IMR-90 (cell line): ENCODE measurements at regions not wholly inside any gene's neighbourhood (a gene's known extent, or its start where the extent isn't known, plus 50 kb on each side); places are given as distances from the start of the nearest gene placed in this dataset.

Experiments used
- BHLHE40 ChIP-seq: fragments of 150-350 bp; IDR thresholded peaks from 2 replicates; pipeline ENCODE4 v1.6.1; 2016; ENCODE audit warnings: mild to moderate bottlenecking, low read depth, low read length
- CEBPB ChIP-seq: IDR thresholded peaks from 2 replicates; pipeline ENCODE4 v1.6.1; 2012; ENCODE audit warnings: low read depth, low read length, improper control_type of control experiment
- CTCF ChIP-seq: conservative IDR thresholded peaks from 2 replicates; pipeline ENCODE4 v1.5.1; 2012; ENCODE audit warnings: mild to moderate bottlenecking, low read depth, low read length, improper control_type of control experiment
- ELK1 ChIP-seq: fragments of 150-350 bp; IDR thresholded peaks from 2 replicates; pipeline ENCODE4 v1.6.1; 2016; ENCODE audit warnings: low read depth, mild to moderate bottlenecking, low read length, moderate library complexity, borderline replicate concordance
- MAFK ChIP-seq: IDR thresholded peaks from 2 replicates; pipeline ENCODE4 v1.6.1; 2012; ENCODE audit warnings: low read depth, low read length, improper control_type of control experiment
- MAZ ChIP-seq: IDR thresholded peaks from 2 replicates; pipeline ENCODE4 v1.6.1; 2012; ENCODE audit warnings: low read depth, mild to moderate bottlenecking, low read length, improper control_type of control experiment, moderate library complexity, borderline replicate concordance
- MXI1 ChIP-seq: IDR thresholded peaks from 2 replicates; pipeline ENCODE4 v1.6.1; 2012; ENCODE audit warnings: low read depth, mild to moderate bottlenecking, low read length, moderate library complexity, borderline replicate concordance
- POLR2A ChIP-seq: IDR thresholded peaks from 2 replicates; pipeline ENCODE4 v1.6.1; 2012; ENCODE audit warnings: mild to moderate bottlenecking, low read depth, low read length
- RAD21 ChIP-seq: IDR thresholded peaks from 2 replicates; pipeline ENCODE4 v1.6.1; 2012; ENCODE audit warnings: low read length, improper control_type of control experiment
- RFX5 ChIP-seq: IDR thresholded peaks from 2 replicates; pipeline ENCODE4 v1.8.0; 2012; ENCODE audit warnings: low read depth, mild to moderate bottlenecking, low read length, moderate library complexity
- SMC3 ChIP-seq: fragments of 150-350 bp; IDR thresholded peaks from 2 replicates; pipeline ENCODE4 v1.6.1; 2016; ENCODE audit warnings: low read depth, mild to moderate bottlenecking, antibody characterized with exemption, low read length, moderate library complexity

GRCh38 chr16:64403352-64403751 is 718.5 kb downstream of the CDH11 start:
- TF ChIP-seq CTCF = no peak
- TF ChIP-seq POLR2A = no peak
- no peak for TF ChIP-seq MAZ
- no peak for TF ChIP-seq RFX5
- no peak for TF ChIP-seq CEBPB
- TF ChIP-seq MAFK = no peak
- TF ChIP-seq BHLHE40 = no peak
- no peak for TF ChIP-seq MXI1
- no peak for TF ChIP-seq SMC3
- TF ChIP-seq RAD21 = no peak
- TF ChIP-seq ELK1 = no peak
